ENCODE measurements at regions not wholly inside any gene's neighbourhood (a gene's known extent, or its start where the extent isn't known, plus 50 kb on each side); places are given as distances from the start of the nearest gene placed in this dataset.

- H3K4me1 ChIP-seq, result no peaks in the 10 kb centered on the region
- intact Hi-C loops (cut with DNase I), result no loop called here
- 86 to 92% methylated on average over 3 of the region's 3 CpGs for WGBS, 2 donors
- FAIRE-seq, result no peak
- H3K9me3 ChIP-seq, result no peaks in the 10 kb centered on the region
- TF ChIP-seq CTCF (IDR thresholded peaks at IDR 0.05), result no peak
- no peak for ATAC-seq
- no peaks in the 10 kb centered on the region for H3K36me3 ChIP-seq
- H3K4me3 ChIP-seq, result no peak overlapping the region
- no peak overlapping the region for H3K27ac ChIP-seq
- peak in 1 of 6 donors; percentile 21 for DNase-seq
- H3K27me3 ChIP-seq, result no peaks in the 10 kb centered on the region
These were observed 955.1 kb downstream of the TMTC2 start for GRCh38 chr12:83641789-83642188.

DNA sequence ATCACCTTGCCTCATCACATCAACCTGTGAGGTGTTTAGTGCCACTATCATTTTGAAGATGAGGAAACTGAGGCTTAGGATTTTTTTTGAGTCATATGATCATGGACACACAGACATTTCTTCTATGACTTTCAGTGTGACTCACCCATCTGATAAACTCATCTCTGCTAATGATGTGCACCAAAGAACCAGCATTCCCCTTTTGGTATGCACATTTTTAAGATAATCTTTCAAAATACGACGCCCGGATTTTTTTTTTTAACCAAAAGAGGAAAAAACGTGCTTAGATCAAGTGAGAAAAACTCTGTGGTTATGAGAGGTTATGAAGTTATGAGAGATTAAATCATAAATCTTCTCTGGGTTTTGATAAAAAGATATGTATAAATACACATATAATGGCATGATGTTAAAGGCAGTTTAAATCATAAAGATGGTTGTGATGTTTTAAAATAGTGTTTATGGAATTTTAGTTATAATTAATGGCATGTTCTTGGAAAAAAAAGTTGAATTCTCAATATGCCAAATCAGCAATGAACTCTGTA lies 948.1 kb downstream of the TMTC2 start:
- no peak for FAIRE-seq
- H3K4me1 ChIP-seq, result no peaks in the 10 kb centered on the region
- H3K4me3 ChIP-seq, result no peak overlapping the region
- no peaks in the 10 kb centered on the region for H3K9me3 ChIP-seq
- intact Hi-C loops (cut with DNase I), result no loop called here
- H3K27me3 ChIP-seq, result no peaks in the 10 kb centered on the region
- 50 to 64% methylated on average over 4 of the region's 4 CpGs for WGBS, 2 donors
- no peak overlapping the region for H3K27ac ChIP-seq
- H3K36me3 ChIP-seq, result no peaks in the 10 kb centered on the region
- no peak for DNase-seq
- no peak for ATAC-seq
- no peak for TF ChIP-seq CTCF (IDR thresholded peaks at IDR 0.05)

- no peak for FAIRE-seq
- H3K4me3 ChIP-seq, result no peak overlapping the region
- DNase-seq, result no peak
- WGBS, 2 donors, result 89 to 90% methylated on average over 1 of the region's 1 CpG
- no peak overlapping the region for H3K27ac ChIP-seq
- TF ChIP-seq CTCF (IDR thresholded peaks at IDR 0.05), result no peak
- no peaks in the 10 kb centered on the region for H3K36me3 ChIP-seq
- H3K9me3 ChIP-seq, result no peaks in the 10 kb centered on the region
- intact Hi-C loops (cut with DNase I), result no loop called here
- no peak for ATAC-seq
- H3K4me1 ChIP-seq, result no peaks in the 10 kb centered on the region
- H3K27me3 ChIP-seq, result no peaks in the 10 kb centered on the region
These were observed 943.8 kb downstream of the TMTC2 start for GRCh38 chr12:83630526-83630925.

- Histone ChIP-seq H3K27ac (no peak overlapping the region), H3K4me3 (no peak overlapping the region), H3K4me1 (no peaks in the 10 kb centered on the region), H3K36me3 (no peaks in the 10 kb centered on the region), H3K9me3 (no peaks in the 10 kb centered on the region), H3K27me3 (no peaks in the 10 kb centered on the region)
- TF ChIP-seq CTCF (IDR thresholded peaks at IDR 0.05), result no peak
- ATAC-seq (no peak), FAIRE-seq (no peak), DNase-seq (no peak)
- WGBS, 2 donors, result 60 to 69% methylated on average over 3 of the region's 3 CpGs
- intact Hi-C loops (cut with DNase I), result no loop called here
These were observed 943.2 kb downstream of the TMTC2 start for GRCh38 chr12:83629931-83630330.

DNA sequence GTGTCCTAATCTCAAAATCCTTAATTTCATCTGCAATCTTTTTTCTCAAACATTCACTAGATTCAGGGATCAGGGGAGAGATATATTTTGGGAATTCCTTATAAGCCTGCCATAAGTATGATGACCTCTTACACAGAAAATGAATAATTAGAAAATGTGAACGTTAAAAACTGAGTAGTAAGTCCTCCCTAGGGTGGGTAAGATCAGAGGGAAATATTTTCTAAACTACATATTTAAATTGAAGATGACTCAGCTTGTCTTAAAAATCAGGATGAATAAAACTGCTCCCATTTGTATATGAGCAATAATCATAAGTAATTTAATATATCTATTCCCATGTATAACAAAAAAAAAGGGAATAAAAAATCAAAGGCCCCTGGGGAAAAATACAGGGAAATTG lies 935.5 kb downstream of the TMTC2 start:
- TF ChIP-seq CTCF (IDR thresholded peaks at IDR 0.05), result no peak
- 27 to 42% methylated on average over 1 of the region's 1 CpG for WGBS, 2 donors
- H3K9me3 ChIP-seq, result no peaks in the 10 kb centered on the region
- H3K27ac ChIP-seq, result no peak overlapping the region
- DNase-seq (no peak), ATAC-seq (no peak), FAIRE-seq (no peak)
- no peaks in the 10 kb centered on the region for H3K4me1 ChIP-seq
- no peaks in the 10 kb centered on the region for H3K27me3 ChIP-seq
- H3K36me3 ChIP-seq, result no peaks in the 10 kb centered on the region
- intact Hi-C loops (cut with DNase I), result no loop called here
- no peak overlapping the region for H3K4me3 ChIP-seq

All from pancreas (tissue), 10 donors.